ENCODE measurements at regions not wholly inside any gene's neighbourhood (a gene's known extent, or its start where the extent isn't known, plus 50 kb on each side); places are given as distances from the start of the nearest gene placed in this dataset.

DNA sequence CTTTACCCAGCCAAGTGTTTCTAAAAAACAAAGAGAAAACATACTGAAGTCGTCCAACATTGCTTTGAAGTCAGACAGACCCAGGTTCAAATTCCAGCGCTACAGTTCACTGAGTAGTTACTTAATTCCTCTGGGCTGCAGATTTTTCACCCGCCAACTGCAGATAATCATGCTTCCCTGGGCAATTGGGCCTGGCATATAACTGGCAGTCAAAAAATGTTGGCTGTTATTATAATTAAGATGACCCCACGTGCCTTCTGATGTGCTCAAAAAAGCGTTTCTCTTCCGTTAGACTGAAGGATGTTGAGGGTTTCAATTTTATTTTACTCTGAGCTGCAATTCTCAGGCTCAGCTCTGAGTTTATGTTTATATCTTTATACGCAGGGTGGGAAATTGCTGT, 156.1 kb upstream of the CITED2 start:
- DNase-seq (ENCODE audit: low read depth, low spot score) = no peak

- no peak for DNase-seq (ENCODE audit: low read depth, low spot score)
Observed at GRCh38 chr6:139529420-139529819, 155.0 kb upstream of the CITED2 start.

DNA sequence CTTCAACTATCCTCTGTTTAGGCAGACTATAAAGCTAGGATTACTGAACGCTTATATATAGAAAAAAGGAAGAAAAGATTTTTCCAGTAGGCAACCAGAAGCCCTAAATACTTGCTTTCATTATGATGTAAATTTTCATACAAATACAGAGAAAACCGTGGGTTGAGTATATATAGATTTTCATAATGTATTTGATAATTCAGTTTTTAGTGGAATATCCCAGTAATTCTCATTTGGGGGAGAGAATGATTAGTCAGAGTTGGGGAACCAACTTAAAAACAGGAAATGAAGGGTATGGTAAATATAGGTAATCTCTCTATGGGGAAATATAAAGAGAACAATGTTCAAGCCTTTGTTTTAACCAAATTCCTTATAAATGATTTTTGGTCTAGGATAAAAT, 154.0 kb upstream of the CITED2 start:
- no peak for DNase-seq (ENCODE audit: low read depth, low spot score)

DNA sequence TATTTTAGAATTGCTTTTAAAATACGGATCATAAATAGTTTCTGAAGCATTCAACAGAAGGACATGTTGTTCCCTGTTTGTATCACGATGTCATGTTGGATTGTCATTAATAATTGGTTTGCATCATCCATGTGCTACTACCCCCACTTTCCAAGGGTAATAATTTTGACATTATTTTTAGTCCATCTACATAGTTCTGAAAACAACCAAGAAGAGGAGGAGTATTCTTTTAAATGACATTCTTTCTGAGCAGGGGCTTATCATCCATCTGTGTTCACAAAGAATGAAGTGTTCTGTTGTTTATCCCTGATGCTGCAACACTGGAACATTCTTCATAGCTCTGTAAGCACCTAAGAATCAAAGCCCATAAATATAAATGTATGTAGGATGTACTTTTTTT, 151.0 kb upstream of the CITED2 start:
- DNase-seq (ENCODE audit: low read depth, low spot score) = no peak

DNA sequence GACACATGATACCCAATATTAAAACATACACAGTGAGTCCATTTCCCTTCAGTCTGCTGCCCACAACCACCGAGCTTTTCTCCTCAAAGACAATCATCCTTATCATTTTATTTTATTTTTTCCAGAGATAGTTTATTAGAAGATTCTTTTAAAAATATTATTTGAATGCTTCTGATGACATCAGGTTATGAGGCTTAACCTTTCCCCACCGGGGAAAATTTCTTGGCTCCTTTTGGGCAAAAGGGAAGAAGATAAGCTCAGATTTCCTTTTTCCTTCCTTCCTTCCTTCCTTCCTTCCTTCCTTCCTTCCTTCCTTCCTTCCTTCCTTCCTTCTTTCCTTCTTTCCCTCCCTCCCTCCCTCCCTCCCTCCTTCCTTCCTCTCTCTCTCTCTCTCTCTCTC, 149.5 kb upstream of the CITED2 start:
- no peak for DNase-seq (ENCODE audit: low read depth, low spot score)

- DNase-seq (ENCODE audit: low read depth, low spot score) = no peak
Observed at GRCh38 chr6:139522511-139523220, 148.2 kb upstream of the CITED2 start.

- DNase-seq (ENCODE audit: low read depth, low spot score) = no peak
Observed at GRCh38 chr6:139521338-139521737, 146.9 kb upstream of the CITED2 start.

DNA sequence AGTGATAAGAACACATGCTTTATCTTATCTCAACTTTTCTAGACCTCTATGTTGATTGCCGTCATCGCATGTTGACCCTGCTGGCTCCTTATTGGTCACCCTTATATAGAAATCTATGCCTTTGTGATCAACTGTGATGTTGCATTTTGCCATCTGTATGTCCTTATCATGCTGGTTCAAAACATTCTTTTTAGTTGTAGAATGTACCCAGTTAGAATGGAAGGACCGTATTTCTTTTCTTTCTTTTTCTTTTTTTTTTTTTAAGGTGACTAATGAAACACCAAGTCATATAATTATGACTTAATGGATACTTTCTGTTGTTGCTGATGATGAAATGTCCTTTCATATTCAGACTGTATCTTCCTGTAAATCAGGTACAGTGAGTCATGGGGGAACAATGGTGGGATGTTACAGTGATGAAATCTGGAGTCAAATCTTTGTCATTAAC, 145.9 kb upstream of the CITED2 start:
- no peak for DNase-seq (ENCODE audit: low read depth, low spot score)

GRCh38 chr6:139519571-139520031, 145.2 kb upstream of the CITED2 start:
- no peak for DNase-seq (ENCODE audit: low read depth, low spot score)

- DNase-seq (ENCODE audit: low read depth, low spot score) = no peak
Observed at GRCh38 chr6:139519097-139519496, 144.6 kb upstream of the CITED2 start.

GRCh38 chr6:139518556-139519091, 144.2 kb upstream of the CITED2 start:
- no peak for DNase-seq (ENCODE audit: low read depth, low spot score)

DNA sequence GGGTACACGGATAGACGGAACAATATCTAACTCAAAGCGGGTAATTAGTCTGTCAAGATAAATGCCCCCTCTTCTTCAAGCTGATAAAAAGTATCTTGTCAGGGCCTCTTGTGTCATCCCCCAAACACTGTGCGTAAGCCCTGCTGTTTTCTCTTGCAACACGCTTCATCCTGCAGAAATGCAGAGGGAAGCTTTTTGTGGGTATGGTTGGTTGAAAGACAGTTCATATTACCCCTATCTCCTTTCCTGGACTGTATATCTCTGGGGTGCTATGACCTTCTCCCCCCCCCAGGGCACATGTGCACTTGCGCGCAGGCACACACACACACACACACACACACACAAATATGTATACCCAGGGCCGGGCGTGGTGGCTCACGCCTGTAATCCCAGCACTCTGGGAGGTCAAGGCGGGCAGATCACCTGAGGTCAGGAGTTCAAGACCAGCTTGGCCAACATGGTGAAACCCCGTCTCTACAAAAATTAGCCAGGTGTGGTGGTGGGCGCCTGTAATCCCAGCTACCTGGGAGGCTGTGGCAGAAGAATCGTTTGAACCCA, 143.6 kb upstream of the CITED2 start:
- DNase-seq (ENCODE audit: low read depth, low spot score) = peak; percentile 28

DNA sequence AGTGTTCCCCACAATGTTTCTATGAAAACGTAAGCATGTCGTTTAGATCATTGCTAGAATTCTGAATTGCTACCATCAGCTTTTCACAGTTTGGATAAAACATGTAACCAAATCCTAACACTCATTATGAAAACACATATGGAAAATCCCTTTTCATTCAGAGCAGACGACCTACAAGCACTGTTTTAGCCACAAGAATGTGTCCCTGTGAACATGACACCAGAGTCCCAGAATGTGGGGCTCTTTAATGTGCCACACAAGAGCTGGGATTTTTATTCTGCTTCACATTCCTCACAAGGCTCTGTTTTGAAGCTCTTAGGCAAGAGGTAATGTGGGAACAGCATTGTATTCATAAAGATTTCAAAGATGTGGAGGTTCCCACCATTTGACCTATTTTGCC, 141.1 kb upstream of the CITED2 start:
- no peak for DNase-seq (ENCODE audit: low read depth, low spot score)

- no peak for DNase-seq (ENCODE audit: low read depth, low spot score)
Observed at GRCh38 chr6:139514819-139515218, 140.4 kb upstream of the CITED2 start.

DNA sequence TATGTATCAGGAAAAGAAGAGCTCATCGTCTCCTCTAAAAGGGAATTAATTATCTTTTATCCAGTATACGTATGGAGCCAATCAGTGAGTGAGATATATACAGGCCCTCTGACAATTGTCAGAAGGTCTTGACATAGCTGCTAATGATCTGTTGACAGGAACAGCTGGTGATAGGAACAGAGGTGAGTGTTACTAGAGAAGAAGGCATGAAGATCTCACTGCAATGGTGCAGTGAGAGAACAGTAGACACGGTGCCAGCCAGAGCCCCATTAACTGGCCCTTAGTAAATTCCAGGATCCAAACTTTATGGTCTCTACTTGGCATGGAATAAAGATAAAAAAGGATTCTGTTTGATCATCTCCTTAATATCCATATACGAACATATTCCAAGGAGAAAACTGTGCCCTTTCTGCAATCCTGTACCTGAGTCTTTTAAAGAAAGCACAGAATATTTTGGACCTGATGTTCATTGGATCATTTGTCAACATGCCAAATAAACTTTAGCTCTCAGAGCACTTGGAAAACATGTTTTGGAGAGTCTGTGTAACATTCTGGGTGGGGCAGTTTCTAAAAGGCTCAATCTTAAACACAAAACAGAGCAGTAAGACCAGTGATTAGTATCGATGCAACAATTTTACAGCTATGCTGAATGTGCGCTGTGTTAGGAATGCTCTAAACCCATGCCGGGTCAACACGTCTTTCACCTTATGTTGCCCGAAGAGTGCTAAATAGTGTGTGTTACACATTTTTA, 135.8 kb upstream of the CITED2 start:
- no peak for DNase-seq (ENCODE audit: low read depth, low spot score)

GRCh38 chr6:139509167-139509566, 134.7 kb upstream of the CITED2 start:
- DNase-seq (ENCODE audit: low read depth, low spot score) = no peak

DNA sequence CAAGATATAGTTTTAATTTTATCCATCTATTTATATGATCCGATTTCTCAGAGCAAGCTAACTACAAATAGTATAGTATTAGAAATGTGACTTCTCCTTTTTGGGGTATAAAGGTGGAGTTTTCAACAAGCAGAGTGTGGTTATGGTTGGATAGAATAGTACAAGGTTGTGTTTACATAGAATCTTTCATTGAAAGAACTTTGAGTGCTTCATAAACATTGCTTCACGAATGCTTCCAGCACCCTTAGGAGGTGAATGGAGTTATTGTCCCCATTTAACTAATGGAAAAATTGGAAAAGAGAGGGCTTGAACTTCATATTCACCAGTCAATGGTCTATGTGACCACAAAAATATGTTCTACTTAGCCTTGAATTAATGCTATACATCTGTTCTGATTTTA, 134.1 kb upstream of the CITED2 start:
- no peak for DNase-seq (ENCODE audit: low read depth, low spot score)

DNA sequence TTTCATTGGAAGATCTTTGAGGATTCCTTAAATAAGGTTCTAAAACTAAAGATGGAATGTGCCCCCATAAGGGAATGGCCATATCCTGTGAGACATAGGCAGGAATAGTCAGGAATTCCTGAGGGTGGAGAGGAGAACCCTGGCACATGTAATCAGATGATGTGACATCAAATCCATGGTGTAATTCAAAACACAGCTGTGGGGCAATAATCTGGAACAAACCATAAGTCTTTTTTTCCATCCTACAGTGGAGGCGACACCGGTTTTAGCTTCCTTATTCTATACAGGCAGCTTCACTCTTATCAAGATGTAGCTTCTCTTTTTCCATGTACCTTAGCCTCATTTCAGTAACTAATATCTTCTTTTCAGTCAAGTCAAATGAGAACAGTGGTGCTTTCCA, 133.6 kb upstream of the CITED2 start:
- DNase-seq (ENCODE audit: low read depth, low spot score) = no peak

GRCh38 chr6:139500977-139501376, 126.5 kb upstream of the CITED2 start:
- no peak for DNase-seq (ENCODE audit: low read depth, low spot score)

- no peak for DNase-seq (ENCODE audit: low read depth, low spot score)
Observed at GRCh38 chr6:139498715-139499114, 124.3 kb upstream of the CITED2 start.

GRCh38 chr6:139497345-139497961, 123.0 kb upstream of the CITED2 start:
- no peak for DNase-seq (ENCODE audit: low read depth, low spot score)

All from ELF-1 (cell line).